Activated T-cell treated with anti-CD3 and anti-CD28 coated beads, Interleukin-2, amount 50 U/mL, for 72 hours (primary cell): ENCODE measurements at regions not wholly inside any gene's neighbourhood (a gene's known extent, or its start where the extent isn't known, plus 50 kb on each side); places are given as distances from the start of the nearest gene placed in this dataset.
"Not testable (repeated sequence)": the region's sequence is repeated elsewhere in the genome, so short reads cannot be mapped to it uniquely, and the experiment has no call there.

Source experiments
- ATAC-seq, 2 donors: fragments of 150-1000 bp; cut with Tn5 transposase; replicated peaks in 1 of 2; 2 replicates each; pipeline ENCODE4 v1.10.0; 2021; ENCODE audit warnings: moderate library complexity in 2 of 2, mild to moderate bottlenecking in 1 of 2
- DNase-seq, 2 donors: peaks; one replicate each; pipeline ENCODE4 v3.0.0; 2021 to 2022; ENCODE audit warnings: mixed read lengths in 1 of 2
- H3K27ac Mint-ChIP-seq: one replicate; pipeline ENCODE4 v1.8.0; 2022; ENCODE audit warnings: mild to moderate bottlenecking, moderate library complexity, mixed read lengths
- H3K27me3 Mint-ChIP-seq: one replicate; pipeline ENCODE4 v1.8.0; 2022; ENCODE audit warnings: low read depth, mixed read lengths
- H3K36me3 Mint-ChIP-seq, 2 donors: one replicate each; pipeline ENCODE4 v1.8.0; 2022; ENCODE audit warnings: mixed read lengths in 2 of 2, mild to moderate bottlenecking in 1 of 2; ENCODE audit not compliant: insufficient read depth in 2 of 2
- H3K4me1 Mint-ChIP-seq: one replicate; pipeline ENCODE4 v1.8.0; 2022; ENCODE audit warnings: low read depth, mixed read lengths
- H3K4me3 Mint-ChIP-seq, 2 donors: one replicate each; pipeline ENCODE4 v1.8.0; 2022; ENCODE audit warnings: mild to moderate bottlenecking in 2 of 2, mixed read lengths in 2 of 2, moderate library complexity in 2 of 2
- H3K9me3 Mint-ChIP-seq, 2 donors: one replicate each; pipeline ENCODE4 v1.8.0; 2022; ENCODE audit warnings: mixed read lengths in 2 of 2

- Mint-ChIP-seq H3K27me3 (no peaks in the 10 kb centered on the region), H3K4me1 (no peaks in the 10 kb centered on the region), H3K4me3 (no peak overlapping the region), H3K36me3 (no peaks in the 10 kb centered on the region), H3K9me3 (peaks cover 3 to 6% of the 10 kb centered on the region in 2 donors), H3K27ac (no peak overlapping the region)
- DNase-seq (no peak), ATAC-seq (no peak)
Measured at GRCh38 chr13:83496501-83496900, 385.8 kb downstream of the SLITRK1 start.

GRCh38 chr13:83485101-83485500 lies 397.2 kb downstream of the SLITRK1 start:
- ATAC-seq (no peak), DNase-seq (no peak)
- no peaks in the 10 kb centered on the region for H3K27me3 Mint-ChIP-seq
- H3K4me1 Mint-ChIP-seq = no peaks in the 10 kb centered on the region
- no peaks in the 10 kb centered on the region for H3K36me3 Mint-ChIP-seq
- no peak overlapping the region for H3K27ac Mint-ChIP-seq
- peaks cover 2 to 5% of the 10 kb centered on the region in 2 donors for H3K9me3 Mint-ChIP-seq
- H3K4me3 Mint-ChIP-seq = no peak overlapping the region

- H3K9me3 Mint-ChIP-seq = peaks cover 8 to 10% of the 10 kb centered on the region in 2 donors
- no peak overlapping the region for H3K4me3 Mint-ChIP-seq
- no peak overlapping the region for H3K27ac Mint-ChIP-seq
- no peaks in the 10 kb centered on the region for H3K4me1 Mint-ChIP-seq
- no peaks in the 10 kb centered on the region for H3K36me3 Mint-ChIP-seq
- no peaks in the 10 kb centered on the region for H3K27me3 Mint-ChIP-seq
- no peak for DNase-seq
- no peak for ATAC-seq
Measured at GRCh38 chr13:83471011-83471410, 411.3 kb downstream of the SLITRK1 start.

GRCh38 chr13:83470133-83470797 lies 412.0 kb downstream of the SLITRK1 start:
- Mint-ChIP-seq H3K36me3 (no peaks in the 10 kb centered on the region), H3K9me3 (peaks cover 10% of the 10 kb centered on the region in 2 donors), H3K4me1 (no peaks in the 10 kb centered on the region), H3K4me3 (no peak overlapping the region), H3K27me3 (no peaks in the 10 kb centered on the region), H3K27ac (no peak overlapping the region)
- DNase-seq (no peak), ATAC-seq (no peak)

GRCh38 chr13:83453723-83454122 lies 428.6 kb downstream of the SLITRK1 start:
- peaks cover 0 to 2% of the 10 kb centered on the region in 2 donors for H3K9me3 Mint-ChIP-seq
- no peak overlapping the region for H3K4me3 Mint-ChIP-seq
- no peak for ATAC-seq
- no peaks in the 10 kb centered on the region for H3K36me3 Mint-ChIP-seq
- H3K4me1 Mint-ChIP-seq = no peaks in the 10 kb centered on the region
- no peak overlapping the region for H3K27ac Mint-ChIP-seq
- H3K27me3 Mint-ChIP-seq = no peaks in the 10 kb centered on the region
- no peak for DNase-seq

GRCh38 chr13:83453300-83453699 lies 429.0 kb downstream of the SLITRK1 start:
- ATAC-seq (no peak), DNase-seq (no peak)
- Mint-ChIP-seq H3K27me3 (no peaks in the 10 kb centered on the region), H3K4me1 (no peaks in the 10 kb centered on the region), H3K9me3 (peaks cover 0 to 2% of the 10 kb centered on the region in 2 donors), H3K4me3 (no peak overlapping the region), H3K27ac (no peak overlapping the region), H3K36me3 (no peaks in the 10 kb centered on the region)

- DNase-seq (no peak), ATAC-seq (no peak)
- H3K4me3 Mint-ChIP-seq = no peak overlapping the region
- no peak overlapping the region for H3K27ac Mint-ChIP-seq
- peaks cover 0 to 2% of the 10 kb centered on the region in 2 donors for H3K9me3 Mint-ChIP-seq
- no peaks in the 10 kb centered on the region for H3K27me3 Mint-ChIP-seq
- no peaks in the 10 kb centered on the region for H3K4me1 Mint-ChIP-seq
- no peaks in the 10 kb centered on the region for H3K36me3 Mint-ChIP-seq
Measured at GRCh38 chr13:83452292-83452950, 429.9 kb downstream of the SLITRK1 start.

- Mint-ChIP-seq H3K4me3 (no peak overlapping the region), H3K4me1 (no peaks in the 10 kb centered on the region), H3K27me3 (no peaks in the 10 kb centered on the region), H3K36me3 (no peaks in the 10 kb centered on the region), H3K9me3 (peaks cover 2 to 3% of the 10 kb centered on the region in 2 donors), H3K27ac (no peak overlapping the region)
- ATAC-seq = no peak
- no peak for DNase-seq
Measured at GRCh38 chr13:83450591-83450990, 431.7 kb downstream of the SLITRK1 start.

GRCh38 chr13:83449668-83450395 lies 432.4 kb downstream of the SLITRK1 start:
- Mint-ChIP-seq H3K27ac (no peak overlapping the region), H3K4me1 (no peaks in the 10 kb centered on the region), H3K9me3 (peaks cover 3 to 4% of the 10 kb centered on the region in 2 donors), H3K27me3 (no peaks in the 10 kb centered on the region), H3K36me3 (peaks cover 0 to 2% of the 10 kb centered on the region in 2 donors), H3K4me3 (no peak overlapping the region)
- ATAC-seq (no peak), DNase-seq (no peak)

GRCh38 chr13:83440465-83440864 lies 441.8 kb downstream of the SLITRK1 start:
- no peaks in the 10 kb centered on the region for H3K27me3 Mint-ChIP-seq
- ATAC-seq (no peak), DNase-seq (no peak)
- peaks cover 11% of the 10 kb centered on the region in 2 donors for H3K9me3 Mint-ChIP-seq
- H3K4me3 Mint-ChIP-seq = no peak overlapping the region
- peaks cover 0 to 2% of the 10 kb centered on the region in 2 donors for H3K36me3 Mint-ChIP-seq
- no peaks in the 10 kb centered on the region for H3K4me1 Mint-ChIP-seq
- no peak overlapping the region for H3K27ac Mint-ChIP-seq

- not testable (repeated sequence) for H3K4me3 Mint-ChIP-seq, H3K27me3 Mint-ChIP-seq, H3K36me3 Mint-ChIP-seq, ATAC-seq, H3K27ac Mint-ChIP-seq, DNase-seq, H3K4me1 Mint-ChIP-seq
- H3K9me3 Mint-ChIP-seq = peaks cover 10 to 11% of the 10 kb centered on the region in 2 donors
Measured at GRCh38 chr13:83439464-83439863, 442.8 kb downstream of the SLITRK1 start.

GRCh38 chr13:83423861-83424260 lies 458.4 kb downstream of the SLITRK1 start:
- DNase-seq (no peak), ATAC-seq (no peak)
- H3K27me3 Mint-ChIP-seq = no peaks in the 10 kb centered on the region
- H3K27ac Mint-ChIP-seq = no peak overlapping the region
- no peak overlapping the region for H3K4me3 Mint-ChIP-seq
- H3K36me3 Mint-ChIP-seq = no peaks in the 10 kb centered on the region
- peaks cover 7 to 8% of the 10 kb centered on the region in 2 donors for H3K9me3 Mint-ChIP-seq
- H3K4me1 Mint-ChIP-seq = no peaks in the 10 kb centered on the region

GRCh38 chr13:83423381-83423780 lies 458.9 kb downstream of the SLITRK1 start:
- no peak overlapping the region for H3K4me3 Mint-ChIP-seq
- no peaks in the 10 kb centered on the region for H3K27me3 Mint-ChIP-seq
- H3K9me3 Mint-ChIP-seq = peaks cover 7 to 8% of the 10 kb centered on the region in 2 donors
- no peak overlapping the region for H3K27ac Mint-ChIP-seq
- no peaks in the 10 kb centered on the region for H3K36me3 Mint-ChIP-seq
- ATAC-seq (no peak), DNase-seq (no peak)
- H3K4me1 Mint-ChIP-seq = no peaks in the 10 kb centered on the region
